COLO668 (cell line): ENCODE measurements at regions not wholly inside any gene's neighbourhood (a gene's known extent, or its start where the extent isn't known, plus 50 kb on each side); places are given as distances from the start of the nearest gene placed in this dataset.
A peak's percentile ranks its signal among the peaks of the same experiment; 100 is the strongest.

ENCODE experiments used
- DNase-seq: peaks from one replicate; lab custom pipeline; 2025; ENCODE audit not compliant: unreplicated experiment; lab: John Stamatoyannopoulos, UW

DNA sequence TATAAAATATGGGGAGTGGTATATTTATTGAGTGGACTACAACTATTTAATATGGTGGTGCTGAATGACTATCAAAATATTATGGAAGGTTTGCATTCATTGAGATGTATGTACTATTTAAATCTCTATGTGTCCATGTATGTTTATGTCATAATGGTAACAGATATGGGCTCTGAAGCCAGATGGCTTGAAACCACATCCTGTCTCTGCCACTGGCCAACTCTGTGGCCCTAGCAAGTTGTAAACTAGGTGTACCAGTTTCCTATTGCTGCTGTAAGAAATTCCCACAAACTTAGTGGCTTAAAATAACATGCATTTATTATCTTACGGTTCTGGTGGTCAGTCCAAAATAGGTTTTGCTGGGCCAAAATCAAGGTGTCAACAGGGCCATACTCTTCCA is 198.1 kb upstream of the NFE2L3 start:
- peak; percentile 65 for DNase-seq

DNA sequence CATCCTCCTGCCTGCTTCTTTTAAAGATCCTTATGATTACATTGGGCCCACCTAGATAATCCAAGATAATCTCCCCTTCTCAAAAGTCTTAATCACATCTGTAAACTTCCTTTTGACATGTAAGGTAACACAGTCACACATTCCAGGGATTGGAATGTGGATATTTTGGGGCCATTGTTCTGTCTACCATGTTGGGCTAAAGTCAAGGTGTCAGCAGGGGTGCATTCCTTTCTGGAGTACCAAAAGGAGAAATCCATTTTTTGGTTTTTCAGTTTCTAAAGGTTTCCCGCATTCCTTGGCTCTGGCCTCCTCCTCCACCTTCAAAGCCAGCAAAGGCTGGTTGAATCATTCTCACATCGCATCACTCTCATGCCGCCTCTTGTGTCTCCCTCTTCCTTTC is 197.6 kb upstream of the NFE2L3 start:
- no peak for DNase-seq

DNA sequence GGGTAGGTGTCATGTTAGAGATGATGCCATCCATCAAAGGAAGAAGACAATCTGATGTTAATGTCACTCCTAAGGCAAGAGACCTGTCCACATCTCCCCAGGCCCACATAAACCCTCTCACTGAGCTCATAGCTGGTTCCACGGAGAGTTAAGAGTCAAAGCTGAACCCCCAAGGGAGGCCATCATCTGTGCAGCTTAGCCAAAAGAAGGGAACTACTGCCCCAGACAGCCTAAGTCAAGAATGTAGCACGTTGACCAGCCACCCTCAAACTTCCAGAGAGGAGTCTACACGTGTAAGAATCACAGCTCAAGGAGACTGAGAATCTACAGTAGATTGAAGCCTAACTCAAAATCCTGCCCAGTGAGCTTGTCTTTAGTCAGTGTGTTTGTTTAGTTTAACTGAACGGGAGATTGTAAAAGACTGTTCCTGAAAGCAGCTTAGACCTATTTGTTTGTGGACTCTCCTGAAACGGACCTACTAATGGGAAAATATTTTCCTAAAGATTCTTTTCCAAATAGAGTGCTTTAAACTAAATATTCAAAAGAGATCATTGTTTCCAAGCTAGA is 192.7 kb upstream of the NFE2L3 start:
- no peak for DNase-seq

DNA sequence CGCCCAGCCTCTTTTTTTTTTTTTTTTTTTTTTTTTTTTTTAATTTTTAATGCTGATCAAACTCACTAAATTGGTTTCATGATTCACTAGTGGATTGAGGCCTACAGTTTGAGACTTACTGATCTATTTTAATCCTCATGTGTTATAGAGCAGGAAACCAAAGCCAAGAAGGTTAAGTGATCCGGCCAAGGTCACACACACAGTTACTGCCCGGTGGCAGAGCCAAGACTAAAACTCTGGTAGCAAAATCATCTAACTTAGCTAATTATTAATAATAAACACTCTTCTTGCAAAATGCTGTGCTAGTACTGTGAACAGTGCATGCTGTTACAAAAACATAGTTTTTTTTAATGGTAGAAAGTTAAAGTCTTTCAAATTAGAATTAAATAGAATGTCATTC is 188.3 kb upstream of the NFE2L3 start:
- DNase-seq: no peak

DNA sequence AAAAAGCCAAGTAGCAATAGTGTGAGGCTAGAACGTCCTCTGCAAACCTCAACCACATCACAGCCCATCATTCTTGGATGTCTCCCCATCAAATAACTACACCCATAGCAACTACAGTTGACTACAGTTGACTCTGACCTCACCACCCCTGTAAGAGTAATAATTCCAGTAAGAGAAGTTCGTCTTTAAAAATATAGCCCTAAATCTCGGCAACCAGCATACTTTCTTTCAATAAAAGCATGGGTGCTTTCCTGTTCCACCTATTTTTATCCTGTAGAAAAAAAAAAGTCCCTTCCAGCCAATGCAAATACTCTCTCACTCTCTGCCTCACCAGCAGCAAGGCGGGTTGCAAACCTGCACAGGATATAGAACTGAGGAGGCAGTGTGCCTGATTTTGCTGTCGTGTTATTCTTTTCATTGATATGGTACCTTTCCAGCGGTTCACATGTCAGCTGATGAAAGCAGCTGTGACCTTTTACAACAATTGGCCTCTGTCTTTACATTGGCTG is 187.5 kb upstream of the NFE2L3 start:
- no peak for DNase-seq

DNA sequence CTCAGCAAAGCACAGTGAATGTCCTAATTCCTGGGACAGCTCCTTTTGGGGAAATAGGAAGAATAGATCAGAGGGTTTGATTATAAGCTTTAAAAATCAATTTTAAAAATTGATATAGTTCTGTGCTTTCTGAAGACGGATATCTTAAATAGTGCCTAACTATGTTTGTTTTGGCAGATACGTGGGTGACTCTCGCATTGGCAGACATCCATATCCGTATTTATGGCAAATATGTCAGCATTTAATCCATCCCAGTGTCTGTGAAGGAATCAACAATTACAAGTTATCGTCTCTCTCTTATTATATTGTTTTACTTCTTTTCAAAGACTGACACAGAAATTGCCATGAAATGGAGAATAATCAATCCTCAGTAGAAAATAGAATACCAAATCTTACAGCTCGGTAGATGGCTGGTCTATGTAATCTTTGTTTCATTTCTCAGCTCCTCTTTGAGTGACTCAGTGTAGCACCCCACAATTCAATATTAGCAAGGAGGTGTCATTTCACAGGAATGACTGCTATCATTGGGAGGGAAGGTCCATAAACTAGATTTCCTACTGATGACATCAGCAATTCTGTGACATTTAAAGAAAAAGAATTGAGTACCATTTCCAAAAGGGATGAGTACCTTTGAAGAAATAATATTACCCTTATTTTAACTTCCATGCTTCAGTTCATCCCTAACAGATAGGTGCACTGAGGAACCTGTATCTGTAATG is 186.4 kb upstream of the NFE2L3 start:
- DNase-seq: no peak

DNA sequence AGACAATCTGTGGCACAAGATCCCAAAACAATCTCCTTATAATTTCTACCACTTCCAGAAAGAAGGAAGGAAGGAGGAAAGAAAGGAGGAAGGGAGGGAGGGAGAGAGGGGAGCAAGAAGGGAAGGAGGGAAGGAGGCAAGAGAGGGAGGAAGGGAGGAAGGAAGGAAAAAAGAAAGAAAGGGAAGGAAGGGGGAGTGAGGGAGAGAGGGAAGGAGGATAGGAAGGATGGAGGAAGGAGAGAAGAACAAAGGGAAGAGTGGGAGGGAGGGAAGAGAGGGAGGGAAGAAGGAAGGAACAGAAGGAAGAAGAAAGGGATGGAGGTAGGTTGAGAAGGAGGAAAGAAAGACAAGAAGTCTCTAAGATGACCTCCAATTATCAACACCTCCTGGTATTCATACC is 185.5 kb upstream of the NFE2L3 start:
- DNase-seq: no peak

DNA sequence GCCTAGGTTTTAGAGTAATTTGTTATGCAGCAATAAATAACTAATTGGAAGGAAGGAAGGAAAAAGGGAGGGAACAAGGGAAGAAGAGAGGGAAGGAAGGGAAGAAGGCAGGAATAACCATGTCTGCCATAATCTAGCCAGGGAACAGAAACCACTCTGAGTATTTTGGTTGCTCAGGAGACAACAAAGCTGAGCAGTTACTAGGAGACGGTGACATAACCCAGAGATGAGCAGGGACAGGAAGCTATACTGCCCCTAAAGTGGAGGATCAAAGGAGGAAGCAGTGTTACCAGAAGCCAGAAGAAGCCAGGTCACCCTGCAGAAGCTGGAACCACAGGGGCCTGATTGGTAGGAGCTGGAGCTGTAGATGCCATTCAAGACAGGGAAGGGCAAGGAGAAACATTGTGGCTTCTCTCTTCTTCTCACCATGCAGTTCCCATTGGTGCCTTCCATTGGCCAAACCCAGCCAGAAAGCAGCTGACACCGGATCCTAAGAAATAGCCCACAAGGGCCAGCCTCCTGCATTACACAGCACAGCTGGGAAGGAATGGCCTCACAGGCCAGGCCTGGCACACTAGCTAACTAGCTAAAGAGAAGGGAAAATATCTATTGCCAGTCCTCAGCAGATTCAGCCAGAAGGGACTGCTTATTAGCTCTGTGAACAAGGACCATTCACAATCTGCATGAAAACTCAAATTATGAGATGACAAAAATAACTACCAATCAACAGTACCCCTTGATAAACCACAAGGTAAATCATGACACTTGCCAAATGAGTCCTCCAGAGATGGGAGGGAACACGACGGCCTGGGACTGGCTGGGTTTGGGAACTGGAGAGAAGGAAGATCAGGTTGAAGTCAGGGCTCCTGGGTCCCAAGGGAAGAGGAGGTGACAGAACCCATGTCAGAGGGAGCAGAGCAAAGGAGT is 184.5 kb upstream of the NFE2L3 start:
- peak; percentile 35 for DNase-seq

DNA sequence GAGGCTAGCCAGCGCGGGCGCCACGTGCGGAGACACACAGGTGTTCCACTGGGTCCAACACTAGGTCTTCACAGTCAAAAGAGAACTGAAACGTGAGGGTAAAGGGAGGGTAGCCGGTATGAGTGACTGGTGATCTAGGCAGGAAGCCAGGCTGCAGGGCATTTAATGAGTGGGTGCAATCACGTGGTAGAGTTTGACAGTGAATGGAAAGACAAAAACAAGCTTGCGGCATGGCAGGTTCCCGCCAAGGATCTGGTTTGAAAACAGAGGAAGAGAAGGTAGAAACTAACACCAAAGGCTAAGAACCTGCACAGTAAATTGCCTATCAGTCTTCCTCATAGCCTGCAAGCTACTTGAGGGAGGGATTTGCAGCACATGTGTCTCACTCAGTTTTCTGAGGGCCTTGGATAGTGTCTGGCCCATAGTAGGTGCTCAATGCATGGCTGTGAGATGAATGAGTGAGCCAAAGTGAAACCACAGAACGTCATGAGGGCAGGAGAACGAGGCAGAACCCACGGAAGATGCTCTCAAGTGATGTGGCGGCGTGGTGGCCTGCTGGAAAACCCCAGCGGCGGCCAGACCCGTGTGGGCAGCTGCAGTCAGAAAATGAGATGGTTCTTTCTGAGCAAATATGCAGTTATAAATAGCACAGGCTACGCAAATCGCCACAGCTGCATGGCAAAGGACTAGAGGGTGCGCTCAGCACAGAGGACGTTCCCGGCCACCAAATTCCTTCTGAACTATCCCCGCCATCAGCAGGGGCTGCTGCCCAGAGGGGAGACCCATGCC is 183.6 kb upstream of the NFE2L3 start:
- no peak for DNase-seq

DNA sequence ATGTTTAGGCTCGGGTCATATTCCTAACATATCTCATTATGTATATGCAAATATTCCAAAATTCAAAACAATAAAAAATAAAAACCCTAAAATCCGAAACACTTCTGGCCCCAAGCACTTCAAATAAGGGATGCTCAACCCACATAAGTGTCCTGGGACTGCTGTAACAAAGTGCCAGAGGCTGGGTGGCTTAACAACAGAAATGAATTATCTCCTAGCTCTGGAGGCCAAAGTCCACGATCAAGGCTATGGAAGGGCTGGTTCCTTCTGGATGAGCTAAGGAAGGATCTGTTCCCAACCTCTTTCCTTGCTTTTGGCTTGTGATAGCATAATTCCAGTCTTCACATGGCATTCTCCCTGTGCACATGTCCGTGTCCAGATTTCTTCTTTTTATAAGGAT is 181.6 kb upstream of the NFE2L3 start:
- DNase-seq: no peak

DNA sequence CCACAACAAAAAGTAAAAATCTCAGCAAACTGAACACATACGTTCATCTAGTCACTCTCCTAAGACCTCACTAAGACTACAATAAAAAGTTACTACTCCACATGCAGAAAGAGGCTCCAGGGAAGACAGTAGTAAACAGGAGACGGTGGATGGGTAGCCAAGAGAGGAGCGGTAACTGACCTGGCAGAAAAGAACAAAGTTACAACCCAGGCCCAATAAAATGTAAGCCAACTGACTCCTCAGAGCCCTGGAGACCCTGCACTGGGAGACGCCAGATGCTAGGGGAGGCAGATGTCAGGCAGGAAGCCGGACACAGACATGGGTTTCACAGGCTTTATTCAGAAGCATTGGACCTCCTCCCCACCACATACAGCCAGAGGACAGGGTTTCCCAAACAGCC is 181.1 kb upstream of the NFE2L3 start:
- DNase-seq: no peak

DNA sequence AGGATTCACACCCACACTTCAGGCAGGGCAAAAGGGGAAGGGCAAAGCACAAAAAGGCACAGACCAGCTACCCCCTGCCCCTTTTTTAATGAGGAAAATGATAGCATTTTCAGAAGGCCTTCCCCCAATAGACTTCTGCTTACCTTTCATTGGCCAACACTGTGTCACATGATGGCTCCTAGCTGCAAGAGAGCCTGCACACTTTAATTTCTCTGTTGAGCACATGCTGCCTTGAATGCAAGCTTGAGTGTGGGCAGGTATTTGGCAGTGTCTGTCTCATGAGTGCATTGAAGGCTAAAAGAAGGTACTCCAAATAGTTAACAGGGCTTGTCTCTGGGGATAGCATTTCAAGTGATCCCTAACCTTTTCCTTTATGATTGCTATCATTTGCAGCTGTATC is 175.4 kb upstream of the NFE2L3 start:
- DNase-seq: no peak

DNA sequence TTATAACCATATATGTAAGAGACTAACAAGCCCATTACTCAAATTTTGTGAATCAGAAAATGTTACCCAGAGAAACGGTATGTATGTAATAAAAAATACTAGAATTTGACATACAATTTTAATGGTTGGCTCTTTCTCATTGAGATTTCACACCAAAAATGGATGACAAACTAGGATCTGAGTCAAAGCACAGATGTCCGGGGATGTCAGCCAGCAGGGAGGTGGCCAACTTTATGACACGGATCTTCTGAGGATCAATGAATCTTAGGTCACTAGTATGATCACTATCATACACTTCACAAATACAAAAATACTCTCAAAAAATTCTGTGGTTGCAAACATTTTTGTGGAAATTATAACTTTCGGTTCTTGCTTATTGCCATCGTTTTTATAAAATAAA is 173.5 kb upstream of the NFE2L3 start:
- no peak for DNase-seq

DNA sequence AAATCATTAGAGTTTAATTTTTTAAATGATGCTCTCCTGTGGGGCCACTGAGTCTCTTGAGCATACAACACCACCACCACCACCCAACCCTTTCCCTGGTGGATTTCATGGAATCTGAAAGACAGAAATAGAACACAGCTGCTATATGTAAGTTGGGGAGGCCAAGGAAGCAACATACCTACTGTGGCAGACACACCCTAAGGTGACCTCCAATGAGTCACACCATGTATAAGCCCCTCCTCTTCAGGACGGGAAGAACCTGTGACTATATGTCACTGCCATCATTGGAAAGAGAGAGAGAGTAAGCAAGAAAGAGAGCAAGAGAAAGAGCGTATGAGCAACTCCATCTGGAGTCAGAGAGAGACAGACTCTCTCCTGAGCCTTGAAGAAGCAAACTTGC is 172.4 kb upstream of the NFE2L3 start:
- no peak for DNase-seq

DNA sequence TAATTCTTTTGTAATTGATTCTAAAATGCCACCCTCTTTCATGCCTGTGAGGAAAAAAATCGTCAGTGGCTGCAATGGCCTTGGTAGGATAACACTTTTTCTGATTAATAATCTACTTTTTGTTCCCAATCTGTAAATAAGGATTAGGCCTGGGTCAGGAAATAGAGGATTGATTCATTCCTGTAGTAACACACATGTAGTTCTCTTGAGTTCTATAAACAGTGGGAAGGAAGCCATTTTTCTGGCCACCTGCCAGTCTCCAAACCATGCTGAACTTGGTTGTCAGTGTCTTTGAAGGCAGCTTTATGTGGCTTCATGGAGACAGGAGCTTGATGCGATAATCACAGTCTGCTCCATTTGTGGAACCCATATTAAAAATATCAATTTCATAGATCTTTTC is 169.3 kb upstream of the NFE2L3 start:
- peak; percentile 36 for DNase-seq

DNA sequence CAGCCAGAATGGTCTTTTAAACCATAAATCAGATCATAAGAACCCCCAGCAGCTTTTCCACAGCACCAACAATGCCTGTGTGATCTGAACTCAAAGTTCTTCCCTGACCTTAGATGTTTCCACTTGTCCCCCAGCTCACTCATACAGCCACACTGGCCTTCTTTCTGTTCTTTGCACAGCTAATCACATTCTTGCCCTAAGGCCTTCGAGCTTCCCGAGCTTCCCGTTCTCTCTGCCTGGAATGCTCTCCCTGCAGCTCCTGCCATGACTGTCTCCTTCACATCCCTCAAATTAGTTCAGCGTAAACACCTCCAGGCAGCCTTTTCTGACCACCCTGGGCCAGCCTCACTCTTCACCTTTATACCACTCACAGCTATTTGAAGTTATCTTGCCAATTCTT is 166.8 kb upstream of the NFE2L3 start:
- DNase-seq: no peak

DNA sequence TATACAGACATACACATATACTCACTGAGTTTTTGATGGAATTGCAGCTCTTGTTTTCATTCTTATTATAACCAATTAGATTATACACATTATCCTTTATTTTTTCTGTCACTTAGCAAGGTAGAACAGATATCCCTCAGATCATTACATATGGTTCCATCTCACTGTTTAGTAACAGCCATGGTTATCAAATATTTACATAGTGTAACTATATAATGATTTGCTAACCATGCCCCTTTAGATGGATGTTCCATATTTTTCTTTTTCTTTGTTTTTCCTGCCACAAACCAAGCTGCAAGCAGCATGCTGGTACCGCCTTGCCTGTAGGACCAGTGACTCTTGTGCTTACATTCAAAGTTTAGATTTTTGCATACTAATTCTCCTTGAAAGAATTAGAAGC is 163.4 kb upstream of the NFE2L3 start:
- DNase-seq: no peak

DNA sequence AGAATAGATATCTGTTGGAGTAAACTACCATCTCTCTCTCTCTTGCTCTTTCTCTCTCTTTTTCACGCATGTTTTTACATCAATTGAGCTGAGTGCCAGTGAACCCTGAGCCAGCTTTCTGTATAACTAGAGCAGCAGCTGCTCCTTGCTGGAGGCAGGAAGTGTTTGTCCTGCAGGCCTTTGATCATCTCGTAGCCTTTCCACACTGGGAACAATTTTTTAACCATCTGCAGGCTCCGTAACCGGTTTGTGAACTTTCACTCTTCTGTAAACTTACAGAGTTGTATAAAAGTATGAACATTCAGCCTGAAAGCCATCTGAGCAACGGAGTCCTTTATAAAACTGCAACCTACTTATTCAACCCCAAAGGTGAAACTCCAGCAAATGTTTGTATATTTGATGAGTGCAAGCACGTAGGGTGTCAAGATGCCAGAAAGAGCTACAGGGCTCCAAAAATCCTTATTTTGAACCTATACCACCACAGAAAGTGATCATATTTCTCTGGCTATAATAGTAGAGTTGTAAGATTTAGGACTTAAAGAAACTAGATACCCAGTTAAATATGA is 162.8 kb upstream of the NFE2L3 start:
- peak; percentile 69 for DNase-seq

DNA sequence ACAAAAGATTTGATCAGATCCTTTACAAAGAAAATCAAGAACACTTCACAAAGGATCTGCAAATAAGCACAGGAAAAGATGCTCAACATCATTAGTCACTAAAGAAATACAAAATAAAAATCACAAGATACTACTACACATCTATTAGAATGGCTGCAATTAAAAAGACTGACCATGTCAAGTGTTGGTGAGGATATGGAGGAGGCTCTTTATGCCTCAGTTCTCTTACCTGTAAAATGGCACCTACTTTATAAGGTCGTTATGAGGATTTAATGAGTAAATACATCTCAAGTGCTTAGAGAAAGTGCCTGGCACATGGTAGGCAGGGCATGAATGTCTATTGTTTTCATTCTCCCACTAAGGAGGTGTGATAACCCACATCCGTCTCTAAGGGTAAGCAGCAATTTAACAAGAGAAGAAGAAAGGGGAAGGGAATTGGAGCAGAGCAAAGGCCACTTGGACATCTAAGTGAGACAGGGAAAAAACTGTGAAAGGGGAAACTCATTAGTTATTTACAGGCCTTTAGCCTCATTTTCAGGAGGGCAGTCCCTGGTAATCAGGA is 157.5 kb upstream of the NFE2L3 start:
- no peak for DNase-seq

DNA sequence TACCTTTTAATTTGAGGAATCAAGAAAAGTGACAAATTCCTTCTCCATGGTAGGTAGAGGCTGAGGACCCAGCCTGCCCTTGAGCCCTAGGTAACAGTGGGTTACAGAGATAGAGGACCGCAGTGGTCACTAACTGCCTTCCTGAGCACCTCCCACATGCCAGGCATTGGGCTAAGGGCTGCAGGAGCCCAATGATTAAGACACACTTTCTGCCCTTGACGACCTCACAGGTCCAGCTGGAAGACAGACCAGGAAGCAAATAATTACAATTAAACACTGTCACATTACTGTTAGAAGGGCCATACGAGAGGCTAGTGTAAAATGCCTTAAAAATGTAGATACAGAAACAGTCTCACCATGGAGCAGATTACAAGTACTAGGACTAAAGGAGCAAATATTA is 156.8 kb upstream of the NFE2L3 start:
- DNase-seq: no peak
